ENCODE measurements at regions not wholly inside any gene's neighbourhood (a gene's known extent, or its start where the extent isn't known, plus 50 kb on each side); places are given as distances from the start of the nearest gene placed in this dataset.

DNA sequence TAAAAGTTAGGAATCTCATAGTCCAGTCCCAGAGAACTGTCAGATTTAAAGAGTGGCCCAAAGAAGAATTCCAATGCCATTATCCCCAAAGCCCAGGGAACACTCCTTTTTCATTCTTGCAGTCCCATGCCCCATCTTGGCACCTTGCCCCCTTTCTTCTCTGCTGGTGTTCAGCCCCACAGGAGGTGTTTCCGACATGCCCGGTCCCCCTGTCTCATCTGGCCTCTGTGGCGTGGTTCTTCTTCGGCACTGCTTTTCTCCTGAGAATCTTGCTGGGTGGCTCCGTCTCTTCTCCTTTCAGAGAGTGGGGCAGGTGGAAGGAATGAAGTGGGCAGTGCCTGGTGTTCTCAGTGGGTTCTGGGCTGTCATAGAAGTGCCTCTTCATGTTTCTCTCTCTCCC is 64.7 kb downstream of the VCPKMT start:
- TF ChIP-seq, protein P1, sequence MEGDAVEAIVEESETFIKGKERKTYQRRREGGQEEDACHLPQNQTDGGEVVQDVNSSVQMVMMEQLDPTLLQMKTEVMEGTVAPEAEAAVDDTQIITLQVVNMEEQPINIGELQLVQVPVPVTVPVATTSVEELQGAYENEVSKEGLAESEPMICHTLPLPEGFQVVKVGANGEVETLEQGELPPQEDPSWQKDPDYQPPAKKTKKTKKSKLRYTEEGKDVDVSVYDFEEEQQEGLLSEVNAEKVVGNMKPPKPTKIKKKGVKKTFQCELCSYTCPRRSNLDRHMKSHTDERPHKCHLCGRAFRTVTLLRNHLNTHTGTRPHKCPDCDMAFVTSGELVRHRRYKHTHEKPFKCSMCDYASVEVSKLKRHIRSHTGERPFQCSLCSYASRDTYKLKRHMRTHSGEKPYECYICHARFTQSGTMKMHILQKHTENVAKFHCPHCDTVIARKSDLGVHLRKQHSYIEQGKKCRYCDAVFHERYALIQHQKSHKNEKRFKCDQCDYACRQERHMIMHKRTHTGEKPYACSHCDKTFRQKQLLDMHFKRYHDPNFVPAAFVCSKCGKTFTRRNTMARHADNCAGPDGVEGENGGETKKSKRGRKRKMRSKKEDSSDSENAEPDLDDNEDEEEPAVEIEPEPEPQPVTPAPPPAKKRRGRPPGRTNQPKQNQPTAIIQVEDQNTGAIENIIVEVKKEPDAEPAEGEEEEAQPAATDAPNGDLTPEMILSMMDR (IDR thresholded peaks at IDR 0.05 in 4 of 5, conservative IDR thresholded peaks at IDR 0.05 in 1 of 5), result no peak
- no peak for TF ChIP-seq POLR2A (IDR thresholded peaks at IDR 0.05)

Data from gastrocnemius medialis (tissue), 4 donors.